GM19324 (cell line): ENCODE measurements at regions not wholly inside any gene's neighbourhood (a gene's known extent, or its start where the extent isn't known, plus 50 kb on each side); places are given as distances from the start of the nearest gene placed in this dataset.

Experiments
- ATAC-seq: cut with Tn5 transposase; IDR thresholded peaks from one replicate; pipeline ENCODE4 v1.9.1; 2021; ENCODE audit warnings: mild to moderate bottlenecking, moderate library complexity; ENCODE audit not compliant: unreplicated experiment, low FRiP score

- ATAC-seq = no peak
These were observed 133.6 kb downstream of the TMEM26 start for GRCh38 chr10:61319386-61320256.

- no peak for ATAC-seq
These were observed 134.8 kb downstream of the TMEM26 start for GRCh38 chr10:61318429-61318828.

- ATAC-seq = no peak
These were observed 135.5 kb downstream of the TMEM26 start for GRCh38 chr10:61317706-61318105.

GRCh38 chr10:61316676-61317265, 136.4 kb downstream of the TMEM26 start:
- no peak for ATAC-seq

GRCh38 chr10:61314273-61314672, 138.9 kb downstream of the TMEM26 start:
- no peak for ATAC-seq

- ATAC-seq = no peak
These were observed 139.7 kb downstream of the TMEM26 start for GRCh38 chr10:61313460-61313859.

GRCh38 chr10:61304746-61305145, 148.4 kb downstream of the TMEM26 start:
- no peak for ATAC-seq

GRCh38 chr10:61302124-61302523, 151.1 kb downstream of the TMEM26 start:
- ATAC-seq = no peak

GRCh38 chr10:61301575-61301974, 151.6 kb downstream of the TMEM26 start:
- no peak for ATAC-seq

GRCh38 chr10:61299841-61300240, 153.3 kb downstream of the TMEM26 start:
- no peak for ATAC-seq

GRCh38 chr10:61299156-61299555, 154.0 kb downstream of the TMEM26 start:
- no peak for ATAC-seq

- no peak for ATAC-seq
These were observed 155.0 kb downstream of the TMEM26 start for GRCh38 chr10:61298194-61298593.

GRCh38 chr10:61296161-61296560, 157.0 kb downstream of the TMEM26 start:
- no peak for ATAC-seq

GRCh38 chr10:61294131-61294530, 159.1 kb downstream of the TMEM26 start:
- ATAC-seq = no peak

- ATAC-seq = no peak
These were observed 163.4 kb downstream of the TMEM26 start for GRCh38 chr10:61289813-61290212.

GRCh38 chr10:61286686-61287085, 166.5 kb downstream of the TMEM26 start:
- peak; percentile 100 for ATAC-seq

GRCh38 chr10:61285749-61286148, 167.4 kb downstream of the TMEM26 start:
- ATAC-seq = no peak

GRCh38 chr10:61284222-61284890, 168.8 kb downstream of the TMEM26 start:
- ATAC-seq = no peak

- ATAC-seq = no peak
These were observed 169.5 kb downstream of the TMEM26 start for GRCh38 chr10:61283481-61284221.

GRCh38 chr10:61283066-61283465, 170.1 kb downstream of the TMEM26 start:
- no peak for ATAC-seq

- no peak for ATAC-seq
These were observed 172.9 kb downstream of the TMEM26 start for GRCh38 chr10:61280303-61280702.
